ENCODE measurements at regions not wholly inside any gene's neighbourhood (a gene's known extent, or its start where the extent isn't known, plus 50 kb on each side); places are given as distances from the start of the nearest gene placed in this dataset.

GRCh38 chr1:87208080-87208479 is 120.6 kb upstream of the LMO4 start:
- Histone ChIP-seq H3K79me2 (ENCODE audit: control insufficient read depth, insufficient read depth, low read length) (no peaks in the 10 kb centered on the region), H3K27me3 (ENCODE audit: control insufficient read depth in 2 of 2, insufficient read depth in 2 of 2, low read length in 2 of 2) (peaks cover 0 to 2% of the 10 kb centered on the region in 2 experiments), H3K9ac (replicated peaks; ENCODE audit: extremely low read depth, insufficient read depth, low read length) (no peak overlapping the region), H3K4me3 (replicated peaks in 1 of 3; ENCODE audit: insufficient read depth in 1 of 3, low read depth in 1 of 3, low read length in 3 of 3) (no peak overlapping the region), H4K20me1 (replicated peaks; ENCODE audit: control insufficient read depth, extremely low read depth, insufficient read depth, low read length) (no peaks in the 10 kb centered on the region), H3K27ac (ENCODE audit: insufficient read depth, low read depth, low read length) (no peak overlapping the region), H3K4me2 (ENCODE audit: insufficient read depth, low read length) (no peak overlapping the region), H3K4me1 (ENCODE audit: control insufficient read depth, extremely low read depth, insufficient read depth, low read length) (peaks cover 11% of the 10 kb centered on the region), H3K36me3 (ENCODE audit: control insufficient read depth in 2 of 2, extremely low read depth in 1 of 2, insufficient read depth in 2 of 2, low read length in 2 of 2) (no peaks in the 10 kb centered on the region), H3K9me3 (replicated peaks; ENCODE audit: control insufficient read depth, insufficient read depth, low read length) (no peaks in the 10 kb centered on the region), H2AFZ (ENCODE audit: low read depth, low read length) (no peak overlapping the region), H3K9me1 (replicated peaks; ENCODE audit: control insufficient read depth, extremely low read depth, insufficient read depth, low read length) (no peaks in the 10 kb centered on the region)
- dilution Hi-C loops (cut with MboI; ENCODE audit: extremely low pct_ligation_motif_present, low sequenced_read_pairs) = no loop called here
- FAIRE-seq (no peak), DNase-seq (ENCODE audit: low read depth, low spot score) (no peak)
- BruUV-seq (replicated peaks) = no TSS peak
- ChIA-PET POLR2A (no interaction called here), CTCF (no interaction called here)
- intact Hi-C loops (cut with micrococcal nuclease) = no loop called here
- TF ChIP-seq POLR2AphosphoS5 (IDR thresholded peaks at IDR 0.05; ENCODE audit: insufficient read depth, low read depth, low read length) = no peak
- no peak for TF ChIP-seq CTCF (IDR thresholded peaks at IDR 0.05; ENCODE audit: extremely low read depth in 1 of 2, insufficient read depth in 1 of 2, low read depth in 1 of 2, low read length in 2 of 2)
- no peak for TF ChIP-seq EZH2 (IDR thresholded peaks at IDR 0.05; ENCODE audit: borderline replicate concordance, low read depth, low read length, severe bottlenecking)
- TF ChIP-seq FOS (IDR thresholded peaks at IDR 0.05; ENCODE audit: borderline replicate concordance, insufficient read depth, low read length) = no peak
- TF ChIP-seq POLR2A (IDR thresholded peaks at IDR 0.05; ENCODE audit: low read depth, low read length) = no peak
- no peak for TF ChIP-seq MYC (IDR thresholded peaks at IDR 0.05; ENCODE audit: low read depth, low read length)
- TF ChIP-seq JUN (IDR thresholded peaks at IDR 0.05; ENCODE audit: borderline replicate concordance, insufficient read depth, insufficient read length, low read depth) = no peak
- no peak for TF ChIP-seq GATA2 (IDR thresholded peaks at IDR 0.05; ENCODE audit: insufficient read depth, insufficient read length, low read depth, low read length)
- TF ChIP-seq, protein P1, sequence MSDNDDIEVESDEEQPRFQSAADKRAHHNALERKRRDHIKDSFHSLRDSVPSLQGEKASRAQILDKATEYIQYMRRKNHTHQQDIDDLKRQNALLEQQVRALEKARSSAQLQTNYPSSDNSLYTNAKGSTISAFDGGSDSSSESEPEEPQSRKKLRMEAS (IDR thresholded peaks at IDR 0.05; ENCODE audit: insufficient read depth, insufficient read length) = no peak
